Fibroblast of lung (primary cell): ENCODE measurements at regions not wholly inside any gene's neighbourhood (a gene's known extent, or its start where the extent isn't known, plus 50 kb on each side); places are given as distances from the start of the nearest gene placed in this dataset.

Experiments
- DNase-seq, 2 donors: peaks; one replicate each; pipeline versions ENCODE4 v3.0.0 to v3.0.0-alpha.2; 2010; ENCODE audit warnings: low read depth in 2 of 2
- H2AFZ ChIP-seq: 2 replicates; pipeline ENCODE4 v1.5.1; 2012; ENCODE audit warnings: low read length, control low read depth, inconsistent platforms
- H3K27ac ChIP-seq: 2 replicates; pipeline ENCODE4 v1.5.1; 2011; ENCODE audit warnings: low read length, control low read depth; ENCODE audit not compliant: insufficient read depth
- H3K27me3 ChIP-seq: 2 replicates; pipeline ENCODE4 v1.5.1; 2011; ENCODE audit warnings: mild to moderate bottlenecking, low read length; ENCODE audit not compliant: control insufficient read depth, insufficient read depth
- H3K36me3 ChIP-seq: 2 replicates; pipeline ENCODE4 v1.5.1; 2011; ENCODE audit warnings: low read length; ENCODE audit not compliant: control insufficient read depth, insufficient read depth
- H3K4me1 ChIP-seq: 2 replicates; pipeline ENCODE4 v1.5.1; 2011; ENCODE audit warnings: low read length; ENCODE audit not compliant: control insufficient read depth, insufficient read depth; ENCODE audit errors: extremely low read depth
- H3K4me2 ChIP-seq: 2 replicates; pipeline ENCODE4 v1.5.1; 2011; ENCODE audit warnings: low read length, control low read depth; ENCODE audit not compliant: insufficient read depth; ENCODE audit errors: extremely low read depth
- H3K4me3 ChIP-seq, 4 experiments: fragments of 200-600 bp in 1 of 4; sonication (generic) in 1 of 4; replicated peaks in 1 of 4; 2 replicates each; pipeline ENCODE4 v1.5.1; 2011 to 2016; ENCODE audit warnings: low read length in 4 of 4, low read depth in 3 of 4, mild to moderate bottlenecking in 3 of 4, control low read depth in 2 of 4, inconsistent platforms in 1 of 4, mixed read lengths in 1 of 4; ENCODE audit not compliant: insufficient read depth in 1 of 4; ENCODE audit errors: control extremely low read depth in 1 of 4
- H3K79me2 ChIP-seq: 2 replicates; pipeline ENCODE4 v1.5.1; 2012; ENCODE audit warnings: mild to moderate bottlenecking, low read length, inconsistent platforms; ENCODE audit not compliant: control insufficient read depth, insufficient read depth
- H3K9ac ChIP-seq: 2 replicates; pipeline ENCODE4 v1.5.1; 2011; ENCODE audit warnings: mild to moderate bottlenecking, low read length, control low read depth; ENCODE audit not compliant: insufficient read depth
- H3K9me3 ChIP-seq: 2 replicates; pipeline ENCODE4 v1.5.1; 2012; ENCODE audit warnings: low read depth, low read length; ENCODE audit not compliant: control insufficient read depth, insufficient read depth
- H4K20me1 ChIP-seq: 2 replicates; pipeline ENCODE4 v1.5.1; 2011; ENCODE audit warnings: low read length; ENCODE audit not compliant: control insufficient read depth, insufficient read depth; ENCODE audit errors: extremely low read depth
- CTCF ChIP-seq, 2 donors: IDR thresholded peaks in 1 of 2; conservative IDR thresholded peaks in 1 of 2; 1 replicate in 1 of 2; 2 replicates in 1 of 2; pipeline ENCODE4 v1.5.1; 2011 to 2012; ENCODE audit warnings: low read length in 2 of 2, control low read depth in 1 of 2, inconsistent platforms in 1 of 2, low read depth in 1 of 2, mild to moderate bottlenecking in 1 of 2
- EZH2 ChIP-seq: IDR thresholded peaks from 2 replicates; pipeline ENCODE4 v1.5.1; 2012; ENCODE audit warnings: low read length, control low read depth, mild to moderate bottlenecking; ENCODE audit errors: missing control alignments

- H3K4me1 ChIP-seq = no peaks in the 10 kb centered on the region
These were observed 248.3 kb downstream of the CDC14C start for GRCh38 chr7:49172639-49173038.

GRCh38 chr7:49174396-49174795 lies 250.0 kb downstream of the CDC14C start:
- peak in 1 of 2 donors; percentile 40 for DNase-seq
- no peak overlapping the region for H3K4me3 ChIP-seq
- H4K20me1 ChIP-seq = no peaks in the 10 kb centered on the region
- no peaks in the 10 kb centered on the region for H3K79me2 ChIP-seq
- no peaks in the 10 kb centered on the region for H3K9me3 ChIP-seq
- H3K4me2 ChIP-seq = no peak overlapping the region
- H3K36me3 ChIP-seq = no peaks in the 10 kb centered on the region
- no peaks in the 10 kb centered on the region for H3K4me1 ChIP-seq
- H3K27ac ChIP-seq = no peak overlapping the region
- no peaks in the 10 kb centered on the region for H3K27me3 ChIP-seq
- no peak overlapping the region for H2AFZ ChIP-seq
- TF ChIP-seq EZH2 = no peak
- no peak for TF ChIP-seq CTCF (conservative IDR thresholded peaks at IDR 0.05 in 1 of 2, IDR thresholded peaks at IDR 0.05 in 1 of 2; ENCODE audit: low read depth in 1 of 2, low read length in 2 of 2)
- no peak overlapping the region for H3K9ac ChIP-seq

More at GRCh38 chr7:49172639-49173038, 248.3 kb downstream of the CDC14C start:
- Histone ChIP-seq H4K20me1 (no peaks in the 10 kb centered on the region), H3K9ac (no peak overlapping the region), H3K27ac (no peak overlapping the region), H3K36me3 (no peaks in the 10 kb centered on the region), H3K4me2 (no peak overlapping the region), H3K4me3 (no peak overlapping the region), H3K79me2 (no peaks in the 10 kb centered on the region), H3K9me3 (no peaks in the 10 kb centered on the region), H3K27me3 (no peaks in the 10 kb centered on the region), H2AFZ (no peak overlapping the region)
- TF ChIP-seq CTCF (conservative IDR thresholded peaks at IDR 0.05 in 1 of 2, IDR thresholded peaks at IDR 0.05 in 1 of 2; ENCODE audit: low read depth in 1 of 2, low read length in 2 of 2) (no peak), EZH2 (no peak)
- no peak for DNase-seq

- no peak overlapping the region for H2AFZ ChIP-seq
- no peaks in the 10 kb centered on the region for H3K4me1 ChIP-seq
- DNase-seq = no peak
- H3K9ac ChIP-seq = no peak overlapping the region
- H3K27me3 ChIP-seq = no peaks in the 10 kb centered on the region
- H3K9me3 ChIP-seq = no peaks in the 10 kb centered on the region
- no peaks in the 10 kb centered on the region for H3K79me2 ChIP-seq
- no peak overlapping the region for H3K4me2 ChIP-seq
- no peak overlapping the region for H3K27ac ChIP-seq
- no peak overlapping the region for H3K4me3 ChIP-seq
- H3K36me3 ChIP-seq = no peaks in the 10 kb centered on the region
- TF ChIP-seq EZH2 (no peak), CTCF (conservative IDR thresholded peaks at IDR 0.05 in 1 of 2, IDR thresholded peaks at IDR 0.05 in 1 of 2; ENCODE audit: low read depth in 1 of 2, low read length in 2 of 2) (no peak)
- H4K20me1 ChIP-seq = no peaks in the 10 kb centered on the region
These were observed 263.4 kb downstream of the CDC14C start for GRCh38 chr7:49187543-49188268.
